Duodenal mucosa (tissue), 2 donors: ENCODE measurements at regions not wholly inside any gene's neighbourhood (a gene's known extent, or its start where the extent isn't known, plus 50 kb on each side); places are given as distances from the start of the nearest gene placed in this dataset.

Source experiments
- H3K27ac ChIP-seq: one replicate; pipeline ENCODE4 v1.7.0; 2013; ENCODE audit warnings: low read depth, low read length
- H3K27me3 ChIP-seq, 2 donors: one replicate each; pipeline ENCODE4 v1.7.0; 2013; ENCODE audit warnings: low read length in 2 of 2, control low read depth in 1 of 2; ENCODE audit not compliant: insufficient read depth in 2 of 2, control insufficient read depth in 1 of 2
- H3K36me3 ChIP-seq, 2 donors: one replicate each; pipeline ENCODE4 v1.7.0; 2013; ENCODE audit warnings: low read length in 2 of 2, control low read depth in 1 of 2; ENCODE audit not compliant: insufficient read depth in 2 of 2, control insufficient read depth in 1 of 2
- H3K4me1 ChIP-seq, 2 donors: one replicate each; pipeline ENCODE4 v1.7.0; 2013; ENCODE audit warnings: low read length in 2 of 2, control low read depth in 1 of 2; ENCODE audit not compliant: insufficient read depth in 2 of 2, control insufficient read depth in 1 of 2
- H3K4me3 ChIP-seq, 2 donors: one replicate each; pipeline ENCODE4 v1.7.0; 2013; ENCODE audit warnings: low read length in 2 of 2, low read depth in 1 of 2
- H3K9ac ChIP-seq, 2 donors: one replicate each; pipeline ENCODE4 v1.7.0; 2013; ENCODE audit warnings: low read length in 2 of 2, low read depth in 1 of 2
- H3K9me3 ChIP-seq, 2 donors: one replicate each; pipeline ENCODE4 v1.7.0; 2013; ENCODE audit warnings: low read length in 2 of 2, control low read depth in 1 of 2; ENCODE audit not compliant: control insufficient read depth in 1 of 2

DNA sequence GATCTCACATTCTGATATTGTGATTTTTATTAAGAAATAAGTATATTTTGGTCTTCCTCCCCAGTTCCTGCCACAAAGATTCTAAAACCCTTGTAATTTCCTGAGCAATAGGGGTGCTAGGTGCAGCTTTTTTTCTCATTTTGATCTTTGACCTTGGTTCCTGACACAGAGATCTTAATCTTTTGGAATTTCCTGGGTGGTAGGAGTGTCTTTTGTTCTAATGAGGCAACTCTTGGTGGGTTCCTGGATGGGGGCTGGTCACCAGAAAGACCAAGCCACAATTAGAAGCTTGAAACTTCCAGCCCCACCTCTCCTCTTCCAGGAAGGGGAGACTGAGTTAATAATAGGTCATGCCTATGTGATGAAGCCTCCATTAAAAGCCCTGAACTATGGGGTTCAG lies 334.6 kb downstream of the FOXO1 start:
- Histone ChIP-seq H3K9ac (no peak overlapping the region), H3K4me1 (peaks cover 7 to 8% of the 10 kb centered on the region in 2 donors), H3K4me3 (no peak overlapping the region), H3K27ac (no peak overlapping the region), H3K36me3 (no peaks in the 10 kb centered on the region), H3K27me3 (no peaks in the 10 kb centered on the region), H3K9me3 (no peaks in the 10 kb centered on the region)

DNA sequence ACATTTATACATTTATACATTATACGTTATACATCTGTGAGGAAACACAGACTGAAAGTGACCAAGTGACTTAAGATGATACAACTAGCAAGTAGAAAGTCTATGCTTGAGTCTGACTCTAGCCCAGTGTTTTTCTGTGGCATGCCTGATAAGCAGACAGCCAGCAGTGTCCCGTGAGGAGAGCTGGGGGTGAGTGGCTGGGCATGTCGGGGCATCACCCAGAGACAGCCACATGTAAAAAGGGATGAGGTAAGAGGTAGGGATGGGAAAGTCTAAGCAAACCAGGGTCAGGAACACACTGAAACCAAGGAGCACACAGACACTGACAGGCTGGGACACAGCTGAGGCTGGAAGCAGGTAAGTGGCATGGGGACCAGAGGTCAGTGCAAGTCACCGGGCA lies 333.2 kb downstream of the FOXO1 start:
- no peaks in the 10 kb centered on the region for H3K27me3 ChIP-seq
- H3K4me1 ChIP-seq, result peaks cover 9 to 11% of the 10 kb centered on the region in 2 donors
- no peak overlapping the region for H3K27ac ChIP-seq
- H3K36me3 ChIP-seq, result no peaks in the 10 kb centered on the region
- H3K9ac ChIP-seq, result no peak overlapping the region
- no peaks in the 10 kb centered on the region for H3K9me3 ChIP-seq
- no peak overlapping the region for H3K4me3 ChIP-seq

DNA sequence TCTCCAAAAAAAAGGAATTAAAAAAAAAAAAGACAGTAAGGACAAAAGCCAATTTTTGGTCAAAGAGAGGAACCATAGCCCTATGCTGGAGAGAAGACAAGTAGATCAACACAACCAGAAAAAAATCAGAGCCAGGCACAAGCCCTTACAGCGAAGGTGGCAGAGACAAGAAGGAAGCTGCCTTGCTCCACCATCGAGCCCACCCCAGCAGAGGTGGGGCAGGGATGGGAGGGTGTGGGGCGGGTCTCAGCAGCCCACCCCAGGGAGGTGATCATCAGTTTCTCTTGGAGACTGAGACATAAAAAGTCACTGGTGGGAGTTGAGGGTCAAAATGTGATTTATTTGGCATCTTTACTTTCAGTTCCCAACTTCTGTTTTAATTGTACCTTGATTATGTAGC lies 332.4 kb downstream of the FOXO1 start:
- no peaks in the 10 kb centered on the region for H3K27me3 ChIP-seq
- H3K9me3 ChIP-seq, result no peaks in the 10 kb centered on the region
- H3K9ac ChIP-seq, result no peak overlapping the region
- H3K4me3 ChIP-seq, result no peak overlapping the region
- H3K4me1 ChIP-seq, result peaks cover 9 to 11% of the 10 kb centered on the region in 2 donors
- no peaks in the 10 kb centered on the region for H3K36me3 ChIP-seq
- no peak overlapping the region for H3K27ac ChIP-seq

DNA sequence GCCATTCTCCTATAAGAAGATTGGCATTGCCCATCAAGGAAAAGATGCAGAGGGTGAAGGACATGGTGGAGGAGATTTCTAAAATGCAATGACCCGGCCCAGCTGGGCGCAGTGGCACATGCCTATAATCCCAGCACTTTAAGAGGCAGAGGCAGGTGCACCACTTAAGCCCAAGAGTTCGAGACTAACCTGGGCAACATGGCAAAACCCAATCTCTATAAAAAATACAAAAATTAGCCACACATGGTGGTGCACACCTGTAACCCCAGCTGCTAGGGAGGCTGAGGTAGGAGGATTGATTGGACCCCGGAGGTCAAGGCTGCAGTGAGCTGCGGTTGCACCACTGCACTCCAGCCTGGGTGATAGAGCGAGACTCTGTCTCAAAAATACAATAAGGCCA lies 331.8 kb downstream of the FOXO1 start:
- H3K27me3 ChIP-seq, result no peaks in the 10 kb centered on the region
- no peak overlapping the region for H3K4me3 ChIP-seq
- no peak overlapping the region for H3K9ac ChIP-seq
- no peak overlapping the region for H3K27ac ChIP-seq
- no peaks in the 10 kb centered on the region for H3K36me3 ChIP-seq
- H3K4me1 ChIP-seq, result peaks cover 9 to 11% of the 10 kb centered on the region in 2 donors
- H3K9me3 ChIP-seq, result no peaks in the 10 kb centered on the region

DNA sequence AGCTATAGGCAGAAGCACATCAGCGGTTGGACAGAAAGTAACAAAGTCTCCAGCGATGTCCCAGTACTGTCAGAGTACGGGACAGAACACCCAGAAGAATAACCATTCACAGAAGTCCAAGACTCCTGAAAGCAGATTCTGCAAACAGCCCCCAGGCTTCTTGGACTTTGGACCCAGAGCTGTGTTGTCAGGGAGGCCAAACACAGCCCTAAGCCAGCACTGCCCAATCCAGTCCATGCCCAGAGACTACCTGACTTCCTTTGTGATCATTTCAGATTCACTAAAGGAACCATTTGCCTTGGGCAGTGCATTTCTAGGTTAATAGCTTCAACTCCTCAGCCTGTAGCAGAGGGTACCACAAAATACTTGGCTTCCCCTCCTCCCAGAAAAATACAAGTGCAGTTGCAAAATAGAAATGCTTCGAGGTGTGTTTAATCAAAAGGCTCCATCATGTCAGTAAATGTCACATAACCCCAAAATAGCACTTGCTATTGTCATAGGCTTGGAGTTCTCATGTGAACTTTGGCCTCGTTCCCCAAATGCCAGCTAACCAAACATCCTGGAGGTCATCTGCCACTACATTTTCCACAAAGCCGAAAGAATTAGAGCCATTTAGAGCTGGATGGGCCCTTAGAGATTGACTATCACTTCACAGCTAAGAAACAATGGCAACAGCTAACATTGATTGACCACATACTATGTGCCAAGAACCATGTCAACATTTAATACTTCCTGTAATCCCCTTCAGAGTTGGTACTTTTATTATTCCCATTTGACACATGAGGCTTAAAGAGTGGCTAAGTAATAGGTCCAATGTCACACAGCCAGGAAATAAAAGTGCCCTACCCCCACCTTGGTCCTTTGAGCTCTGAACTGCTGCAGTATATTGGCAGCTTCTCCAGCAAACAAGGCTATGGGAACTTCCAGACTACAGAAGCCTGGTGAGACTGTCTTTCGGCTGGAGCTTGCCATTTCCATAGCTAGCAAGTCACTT lies 329.9 kb downstream of the FOXO1 start:
- Histone ChIP-seq H3K4me1 (peaks cover 9 to 11% of the 10 kb centered on the region in 2 donors), H3K27ac (no peak overlapping the region), H3K9ac (no peak overlapping the region), H3K4me3 (no peak overlapping the region), H3K27me3 (no peaks in the 10 kb centered on the region), H3K36me3 (no peaks in the 10 kb centered on the region), H3K9me3 (no peaks in the 10 kb centered on the region)

DNA sequence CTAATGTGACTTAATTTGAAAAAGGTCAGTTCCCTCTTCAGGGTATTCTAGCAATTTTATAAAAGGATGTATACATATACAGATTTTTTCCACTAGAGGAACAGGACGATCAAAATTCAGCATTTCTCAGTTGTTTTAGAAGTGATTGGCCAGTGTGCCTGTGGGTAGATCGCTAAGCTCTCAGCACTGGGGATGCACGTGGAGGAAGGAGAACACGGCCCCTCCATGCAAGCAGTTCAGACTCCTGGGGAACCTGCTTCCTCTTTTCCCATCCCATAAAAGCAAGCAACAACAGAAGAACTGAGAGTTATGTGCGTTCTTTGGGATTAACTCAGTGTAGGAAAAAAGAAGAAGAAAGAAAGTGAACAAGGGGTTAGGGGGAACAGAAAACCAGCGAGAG lies 328.8 kb downstream of the FOXO1 start:
- no peaks in the 10 kb centered on the region for H3K36me3 ChIP-seq
- peaks cover 9 to 11% of the 10 kb centered on the region in 2 donors for H3K4me1 ChIP-seq
- H3K9me3 ChIP-seq, result no peaks in the 10 kb centered on the region
- H3K4me3 ChIP-seq, result no peak overlapping the region
- H3K9ac ChIP-seq, result no peak overlapping the region
- H3K27ac ChIP-seq, result no peak overlapping the region
- H3K27me3 ChIP-seq, result no peaks in the 10 kb centered on the region

DNA sequence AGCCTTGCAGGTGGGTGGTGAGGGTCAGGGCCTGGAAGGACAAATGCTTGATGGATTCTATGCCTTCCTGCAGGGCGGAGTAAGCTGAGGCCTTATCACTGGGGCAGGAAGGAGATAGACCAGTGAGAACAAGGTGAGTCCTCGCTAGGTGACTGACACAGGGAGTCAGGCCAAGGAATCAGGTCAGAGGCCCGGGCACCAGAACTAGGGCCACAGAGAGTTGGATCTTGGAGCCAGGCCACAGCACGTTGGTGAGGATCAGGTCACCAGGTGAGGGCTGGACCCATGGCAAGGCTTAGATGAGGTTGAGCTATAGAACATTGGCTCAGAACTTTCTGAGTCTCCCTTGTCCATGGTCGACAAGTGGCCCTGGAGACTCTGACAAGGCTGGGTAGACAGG lies 328.2 kb downstream of the FOXO1 start:
- Histone ChIP-seq H3K4me3 (no peak overlapping the region), H3K9ac (no peak overlapping the region), H3K9me3 (no peaks in the 10 kb centered on the region), H3K27ac (no peak overlapping the region), H3K4me1 (peaks cover 9 to 11% of the 10 kb centered on the region in 2 donors), H3K27me3 (no peaks in the 10 kb centered on the region), H3K36me3 (no peaks in the 10 kb centered on the region)

DNA sequence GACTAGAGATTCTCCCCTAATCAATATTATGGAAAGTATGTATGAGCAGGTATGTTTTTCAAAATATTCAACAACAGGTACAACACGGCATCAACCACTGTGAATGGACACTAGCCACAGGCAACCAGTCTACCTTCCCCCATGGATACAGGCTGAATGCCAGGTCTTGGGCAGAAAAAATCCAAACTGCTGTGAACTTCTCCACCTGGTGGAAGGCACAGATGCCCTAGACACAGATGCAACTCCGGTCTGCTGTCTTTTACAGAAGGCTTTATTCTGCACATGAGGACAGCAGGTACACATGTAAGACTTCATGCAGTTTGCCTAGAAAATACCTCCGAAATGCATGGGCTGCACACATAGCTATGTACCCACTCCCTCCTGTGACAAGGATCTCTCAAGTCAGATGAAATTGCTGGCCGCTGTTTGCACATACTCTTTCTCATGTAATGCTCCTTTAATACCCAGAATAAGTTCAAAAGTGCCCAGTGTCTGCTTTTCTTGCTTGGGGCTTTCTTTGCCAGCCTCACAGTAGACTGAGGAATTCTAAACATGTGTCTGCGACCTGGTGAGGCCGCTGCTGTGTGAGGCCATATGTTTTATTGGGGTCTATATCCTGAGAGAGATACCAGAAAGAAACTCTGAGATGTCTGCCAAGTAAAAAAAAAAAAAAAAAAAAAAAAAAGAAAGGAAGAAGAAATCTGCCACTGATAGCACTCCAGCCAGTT lies 325.9 kb downstream of the FOXO1 start:
- Histone ChIP-seq H3K36me3 (no peaks in the 10 kb centered on the region), H3K4me1 (peaks cover 29 to 33% of the 10 kb centered on the region in 2 donors), H3K27ac (no peak overlapping the region), H3K27me3 (no peaks in the 10 kb centered on the region), H3K4me3 (no peak overlapping the region), H3K9me3 (no peaks in the 10 kb centered on the region), H3K9ac (no peak overlapping the region)

DNA sequence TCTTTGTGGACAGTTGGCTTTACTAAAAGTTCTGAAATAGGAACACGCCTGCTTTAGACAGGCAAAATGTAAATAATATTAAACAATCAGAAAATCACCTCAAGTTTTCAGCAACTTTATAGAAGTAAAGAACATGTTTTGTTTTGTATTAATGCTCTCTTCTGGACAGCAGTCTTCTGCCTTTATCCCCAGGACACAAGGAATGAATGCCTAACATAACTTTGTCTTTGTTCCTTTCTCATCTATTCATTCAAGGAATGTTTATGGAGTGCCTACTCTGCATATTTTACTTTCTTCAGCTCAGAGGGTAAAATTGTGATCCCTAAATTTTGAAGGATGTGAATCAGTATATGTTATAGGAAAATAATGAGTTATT lies 325.4 kb downstream of the FOXO1 start:
- Histone ChIP-seq H3K27ac (no peak overlapping the region), H3K27me3 (no peaks in the 10 kb centered on the region), H3K9ac (no peak overlapping the region), H3K9me3 (no peaks in the 10 kb centered on the region), H3K4me3 (no peak overlapping the region), H3K4me1 (peaks cover 32 to 37% of the 10 kb centered on the region in 2 donors), H3K36me3 (no peaks in the 10 kb centered on the region)

DNA sequence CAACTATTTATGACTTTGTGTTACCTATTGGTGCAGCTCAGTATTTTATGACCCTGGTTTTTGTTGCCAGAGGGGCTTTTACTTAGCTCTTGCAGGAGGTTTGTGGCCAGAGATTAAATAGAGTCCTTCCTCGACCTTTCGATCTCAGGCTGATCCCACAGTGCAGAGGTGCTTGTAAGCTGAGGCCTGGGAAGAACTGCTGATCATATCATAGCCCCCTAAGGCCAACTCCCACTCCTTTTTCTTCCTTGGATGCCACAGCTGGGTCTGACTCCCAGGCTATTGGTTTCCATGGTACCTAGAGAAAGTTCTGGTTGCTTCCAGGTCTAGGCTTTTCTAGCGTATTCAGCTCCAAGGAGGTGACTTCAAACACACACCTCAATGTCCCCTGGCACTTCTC lies 324.9 kb downstream of the FOXO1 start:
- peaks cover 33 to 37% of the 10 kb centered on the region in 2 donors for H3K4me1 ChIP-seq
- no peaks in the 10 kb centered on the region for H3K9me3 ChIP-seq
- H3K27ac ChIP-seq, result no peak overlapping the region
- no peaks in the 10 kb centered on the region for H3K27me3 ChIP-seq
- H3K36me3 ChIP-seq, result no peaks in the 10 kb centered on the region
- H3K9ac ChIP-seq, result no peak overlapping the region
- no peak overlapping the region for H3K4me3 ChIP-seq
